ENCODE measurements at regions not wholly inside any gene's neighbourhood (a gene's known extent, or its start where the extent isn't known, plus 50 kb on each side); places are given as distances from the start of the nearest gene placed in this dataset.
"Not testable (repeated sequence)": the region's sequence is repeated elsewhere in the genome, so short reads cannot be mapped to it uniquely, and the experiment has no call there.

DNA sequence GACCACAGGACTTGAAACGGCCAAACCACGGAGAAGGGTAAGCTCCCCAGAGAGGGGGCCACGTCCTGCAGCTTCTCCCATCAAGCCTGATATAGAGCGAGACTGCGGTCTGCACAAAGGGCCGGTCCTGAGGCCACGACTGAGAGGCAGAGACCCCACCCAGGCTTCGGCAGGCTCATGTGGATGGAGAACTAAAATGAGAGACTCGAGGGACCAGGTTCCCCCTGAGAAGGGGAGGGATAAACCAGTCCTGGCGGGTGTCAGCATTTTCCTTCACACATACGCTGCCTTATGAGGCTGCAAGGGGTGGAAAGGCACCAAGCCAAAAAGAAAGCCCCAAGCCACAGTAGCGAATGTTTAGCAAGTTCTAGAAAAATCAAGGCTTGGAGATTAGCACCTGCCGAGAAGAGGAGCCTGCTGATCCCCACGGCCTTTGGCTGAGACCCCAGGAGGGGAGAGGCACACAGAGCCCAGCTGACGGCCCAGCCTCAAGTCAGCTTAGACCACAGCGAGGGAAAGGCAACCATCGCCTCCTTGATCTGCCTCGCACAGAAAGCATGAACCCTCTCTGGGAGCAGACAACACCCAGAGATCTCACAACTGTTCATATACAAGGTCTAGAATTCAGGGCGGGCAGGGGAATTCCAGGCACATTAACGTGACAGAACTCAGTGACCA is 92.6 kb upstream of the RNF32 start:
- DNase-seq (ENCODE audit: low read depth), result no peak

DNA sequence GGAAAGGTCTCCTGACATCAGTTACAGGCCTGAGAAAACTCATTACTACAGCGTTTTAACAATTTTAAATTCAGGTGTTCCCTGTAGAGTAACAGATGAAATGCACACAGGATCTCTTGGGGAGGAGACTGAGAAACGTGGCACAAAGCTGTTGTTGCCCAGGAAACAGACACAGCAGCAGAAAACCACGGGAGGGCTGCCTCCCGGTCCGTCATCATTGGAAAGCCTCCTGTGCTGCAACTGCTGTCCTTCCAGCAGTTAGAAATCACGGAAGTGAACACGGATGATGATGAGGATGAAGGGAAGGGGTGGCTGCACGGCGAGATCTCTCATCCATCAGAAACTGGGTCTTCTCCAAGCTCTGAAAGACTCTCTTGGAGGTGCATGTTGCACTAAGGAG is 94.6 kb upstream of the RNF32 start:
- DNase-seq (ENCODE audit: low read depth), result no peak

DNA sequence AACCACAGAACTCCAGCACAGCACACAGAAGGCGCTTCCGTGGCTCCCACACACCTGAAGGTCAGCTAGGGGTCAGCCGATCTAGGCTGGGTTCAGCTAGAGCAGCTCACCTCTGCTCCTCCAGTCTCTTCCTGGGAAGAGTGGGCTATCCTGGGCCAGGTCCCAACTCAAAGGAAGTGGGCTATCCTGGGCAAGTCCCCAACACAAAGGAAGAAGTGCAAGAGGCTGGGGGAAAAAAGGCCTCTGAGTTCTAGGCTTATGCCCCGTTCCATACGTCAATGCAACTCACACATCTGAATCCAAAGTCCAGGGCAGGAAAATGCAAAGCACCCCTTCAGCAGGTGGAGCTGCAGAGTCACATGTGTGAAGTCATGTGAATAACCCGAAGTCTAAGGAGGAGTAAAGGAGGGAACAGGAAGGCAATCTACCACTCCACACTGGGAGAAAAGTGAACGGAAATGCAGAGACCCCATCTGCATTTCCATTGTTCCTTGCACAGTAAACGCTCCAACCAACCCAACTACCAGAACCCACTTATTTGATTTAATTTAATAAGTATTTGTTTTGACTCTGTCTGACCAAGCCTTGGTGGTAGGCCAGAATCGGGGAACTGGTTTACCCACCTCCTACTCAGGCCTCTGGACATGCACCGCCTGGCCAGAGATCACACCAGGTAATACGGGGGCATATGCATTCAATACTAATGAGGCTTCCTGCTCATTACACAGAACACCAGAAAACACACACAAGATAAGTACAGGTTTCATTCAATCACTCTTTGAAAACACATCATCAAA is 95.5 kb upstream of the RNF32 start:
- no peak for DNase-seq (ENCODE audit: low read depth)

GRCh38 chr7:156543699-156544598 is 96.6 kb upstream of the RNF32 start:
- DNase-seq (ENCODE audit: low read depth), result no peak

GRCh38 chr7:156540619-156541165 is 99.9 kb upstream of the RNF32 start:
- DNase-seq (ENCODE audit: low read depth), result no peak

- no peak for DNase-seq (ENCODE audit: low read depth)
Measured at GRCh38 chr7:156539999-156540398, 100.6 kb upstream of the RNF32 start.

DNA sequence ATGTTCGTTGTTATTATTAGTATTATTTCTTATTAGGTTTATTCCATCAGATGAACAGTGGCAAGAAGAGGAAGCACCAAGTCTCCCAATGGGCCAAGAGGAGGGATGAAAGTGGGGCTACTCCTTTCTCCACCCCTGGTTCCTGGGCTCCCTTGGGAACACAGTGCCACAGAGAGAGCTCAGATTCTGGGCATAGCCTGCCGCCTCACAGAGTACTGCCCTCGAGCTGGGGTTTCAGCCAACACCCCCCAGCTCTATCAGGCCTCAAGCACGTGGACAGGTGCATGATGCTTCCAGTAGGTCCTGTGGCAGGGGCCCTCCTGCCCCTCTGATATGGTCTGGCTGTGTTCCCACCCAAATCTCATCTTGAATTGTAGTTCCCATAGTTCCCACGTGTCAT is 103.6 kb upstream of the RNF32 start:
- no peak for DNase-seq (ENCODE audit: low read depth)

GRCh38 chr7:156534925-156535324 is 105.6 kb upstream of the RNF32 start:
- no peak for DNase-seq (ENCODE audit: low read depth)

DNA sequence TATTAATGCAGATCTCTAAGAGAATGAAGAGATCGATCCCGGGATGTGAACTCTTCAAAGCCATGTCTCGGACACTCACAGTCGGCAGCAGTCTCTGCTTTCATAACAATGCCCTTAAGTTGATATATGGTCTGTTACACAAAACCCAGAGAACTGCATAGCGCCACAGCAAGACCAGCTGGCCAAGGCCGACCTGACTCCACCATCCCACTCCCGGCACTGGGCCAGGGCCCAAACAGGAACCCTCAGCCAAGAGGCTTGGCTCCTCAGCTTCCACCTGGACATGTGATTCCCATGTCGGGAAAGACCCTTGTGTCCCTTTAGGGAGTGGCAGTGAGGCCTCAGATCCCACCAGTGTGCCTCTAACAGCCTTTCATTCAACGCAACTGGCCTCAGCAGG is 106.6 kb upstream of the RNF32 start:
- no peak for DNase-seq (ENCODE audit: low read depth)

- no peak for DNase-seq (ENCODE audit: low read depth)
Measured at GRCh38 chr7:156533420-156533819, 107.2 kb upstream of the RNF32 start.

DNA sequence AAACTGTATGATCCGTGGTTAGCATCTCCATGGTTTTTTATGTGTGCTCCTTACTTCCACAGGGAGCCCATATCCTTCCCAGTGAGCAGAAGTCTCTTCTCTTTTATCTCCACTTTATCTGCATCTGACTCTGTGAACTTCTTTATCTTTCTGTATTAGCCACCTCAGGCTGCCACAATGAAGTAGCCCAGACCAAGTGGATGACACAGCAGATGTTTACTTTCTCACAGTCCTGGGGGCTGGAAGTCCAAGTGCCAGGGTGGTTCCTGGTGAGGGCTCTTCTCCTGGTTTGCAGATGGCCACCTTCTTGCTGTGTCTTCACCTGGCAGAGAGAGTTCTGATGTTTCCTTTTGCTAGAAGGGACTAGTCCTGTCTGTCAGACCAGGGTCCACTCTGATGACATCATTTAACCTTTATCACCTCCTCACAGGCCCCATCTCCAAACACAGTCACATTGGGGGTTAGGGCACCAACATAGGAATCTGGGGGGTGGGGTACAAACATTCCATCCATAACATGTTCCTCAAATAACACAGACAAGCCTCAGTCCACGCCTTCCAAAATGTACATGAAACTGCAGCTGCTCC is 108.5 kb upstream of the RNF32 start:
- DNase-seq (ENCODE audit: low read depth), result no peak

GRCh38 chr7:156529956-156530355 is 110.6 kb upstream of the RNF32 start:
- no peak for DNase-seq (ENCODE audit: low read depth)

DNA sequence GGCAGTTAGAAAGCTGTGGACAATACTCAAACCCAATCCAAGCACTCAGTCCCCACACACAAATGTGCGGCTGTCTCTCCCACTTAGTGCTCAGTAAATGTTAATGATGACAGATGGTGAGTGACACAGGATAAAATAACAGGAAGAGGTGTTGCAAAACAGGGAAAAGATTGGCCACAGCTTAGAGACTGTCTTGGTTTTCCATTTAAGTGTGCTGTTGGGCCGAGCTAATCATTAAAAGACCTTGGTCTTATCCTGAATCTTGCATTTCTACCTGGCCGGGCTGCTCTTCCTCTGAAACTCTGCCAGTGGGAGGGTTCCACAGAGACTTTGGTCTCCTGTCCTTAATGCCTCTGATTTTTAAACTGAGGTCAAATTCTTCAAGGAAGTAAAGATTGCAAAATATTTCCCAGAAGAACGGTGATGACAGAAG is 113.1 kb upstream of the RNF32 start:
- no peak for DNase-seq (ENCODE audit: low read depth)

DNA sequence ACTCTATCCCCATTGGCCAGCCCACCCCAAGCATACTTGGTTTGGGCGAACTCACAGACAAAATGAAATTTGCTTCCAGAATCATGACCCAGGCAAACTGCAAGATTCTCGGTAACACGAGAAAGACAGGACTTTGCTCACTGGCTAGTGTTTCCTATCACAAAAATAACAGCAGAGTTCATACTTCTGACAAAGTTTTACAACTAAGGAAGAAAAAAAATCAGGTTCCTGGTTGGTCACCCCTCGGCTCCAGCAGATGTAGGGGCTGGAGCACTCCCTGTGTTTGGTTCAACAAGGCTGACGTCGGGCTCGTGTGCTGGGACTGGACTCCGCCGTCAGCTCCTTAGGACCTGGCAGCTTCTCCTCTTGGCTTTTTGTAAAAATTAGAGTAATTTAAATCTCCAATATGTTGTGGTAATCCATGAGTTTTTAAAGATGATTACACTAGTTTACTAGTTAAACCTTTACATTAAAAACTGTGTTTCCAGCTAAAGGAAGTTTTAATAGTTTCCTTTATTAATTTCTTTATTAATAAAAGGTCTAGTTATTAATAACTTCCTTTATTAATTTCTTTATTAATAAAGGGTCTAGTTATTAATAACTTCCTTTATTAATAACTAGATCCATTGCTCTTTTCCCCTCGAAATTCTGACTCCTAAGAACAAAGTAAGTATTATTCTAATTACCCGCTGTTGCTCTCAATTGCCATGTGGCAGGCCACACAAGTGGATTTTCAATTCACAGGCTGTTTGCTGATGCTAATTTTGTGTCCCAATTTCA is 115.6 kb upstream of the RNF32 start:
- no peak for DNase-seq (ENCODE audit: low read depth)

GRCh38 chr7:156523447-156524048 is 117.0 kb upstream of the RNF32 start:
- no peak for DNase-seq (ENCODE audit: low read depth)

DNA sequence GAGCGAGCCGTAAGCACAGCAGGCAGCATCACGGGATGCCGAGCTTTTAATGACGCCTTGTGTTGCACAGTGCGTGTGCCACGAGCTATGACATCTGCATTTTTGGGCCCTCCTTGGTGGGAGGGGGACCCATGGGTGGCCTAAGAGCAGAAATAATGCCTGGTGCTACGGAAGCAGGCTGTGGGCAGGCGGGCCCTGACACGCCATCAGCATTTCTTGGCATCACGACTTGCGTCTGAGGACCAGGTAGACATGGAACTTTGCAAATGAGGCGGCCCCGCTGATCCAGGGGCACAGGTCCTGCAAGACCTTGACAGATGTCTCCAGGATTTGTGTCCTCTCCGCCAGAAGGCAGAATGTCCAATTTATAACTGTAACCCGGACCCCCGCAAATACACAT is 117.8 kb upstream of the RNF32 start:
- DNase-seq (ENCODE audit: low read depth), result no peak

DNA sequence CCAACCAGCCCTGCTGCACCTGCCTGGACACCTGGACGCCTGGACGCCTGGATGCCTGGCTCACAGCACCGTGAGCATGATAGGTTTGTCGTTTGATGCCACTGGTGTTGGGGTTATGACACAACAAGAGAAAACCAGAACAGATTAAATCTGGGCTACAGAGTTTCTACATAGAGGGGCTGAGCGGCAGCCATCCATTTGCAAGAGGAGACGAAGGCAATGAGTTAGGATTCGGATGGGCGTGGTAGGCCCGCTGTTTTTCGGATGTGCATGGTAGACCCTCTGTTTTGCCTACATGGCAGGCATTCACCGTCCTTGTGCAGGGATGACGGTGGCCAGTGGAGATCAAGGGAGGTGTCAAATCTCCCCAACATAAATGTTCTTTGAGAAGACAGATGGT is 121.5 kb upstream of the RNF32 start:
- no peak for DNase-seq (ENCODE audit: low read depth)

DNA sequence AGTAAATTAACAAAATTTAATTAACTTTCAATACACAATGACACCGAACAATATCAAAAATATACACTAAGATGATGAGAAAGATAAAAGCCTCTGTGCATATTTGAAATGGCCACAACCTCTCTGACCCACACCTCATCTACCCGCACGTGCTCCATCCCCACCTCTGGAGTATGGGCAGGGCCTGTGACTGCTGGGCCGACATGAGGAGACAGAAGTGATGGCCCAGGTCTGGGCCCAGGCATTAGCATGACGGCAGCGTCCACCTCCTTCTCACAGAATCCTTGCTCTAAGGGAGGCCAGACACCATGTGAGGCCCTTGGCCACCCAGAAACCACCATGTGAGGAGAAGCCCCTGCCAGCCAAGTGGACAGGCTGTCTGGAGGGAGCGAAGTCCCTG is 122.1 kb upstream of the RNF32 start:
- DNase-seq (ENCODE audit: low read depth), result no peak

GRCh38 chr7:156517858-156518257 is 122.7 kb upstream of the RNF32 start:
- not testable (repeated sequence) for DNase-seq (ENCODE audit: low read depth)

GRCh38 chr7:156516791-156517378 is 123.7 kb upstream of the RNF32 start:
- no peak for DNase-seq (ENCODE audit: low read depth)

Measured in stimulated activated CD8-positive, alpha-beta memory T cell treated with anti-CD3 and anti-CD28 coated beads, Interleukin-12 subunit alpha, Interleukin-12 subunit beta, amount 100 ng/mL, for 1 hour (primary cell).